T-helper 17 cell (primary cell): ENCODE measurements at regions not wholly inside any gene's neighbourhood (a gene's known extent, or its start where the extent isn't known, plus 50 kb on each side); places are given as distances from the start of the nearest gene placed in this dataset.

ENCODE experiments used
- ATAC-seq: fragments of 150-1000 bp; cut with Tn5 transposase; 2 replicates; pipeline ENCODE4 v1.10.0; 2021; ENCODE audit warnings: mild to moderate bottlenecking, moderate library complexity
- DNase-seq, 3 donors: peaks; one replicate each; pipeline versions ENCODE4 v3.0.0 to v3.0.0-alpha.2; 2020 to 2021
- H3K9me3 ChIP-seq: one replicate; pipeline ENCODE4 v1.7.0; 2013; ENCODE audit warnings: low read length, mild to moderate bottlenecking; ENCODE audit not compliant: control insufficient read depth, poor library complexity, severe bottlenecking
- H3K27ac Mint-ChIP-seq: one replicate; pipeline ENCODE4 v1.8.0; 2022; ENCODE audit warnings: mild to moderate bottlenecking, moderate library complexity, mixed read lengths
- H3K27me3 Mint-ChIP-seq: one replicate; pipeline ENCODE4 v1.8.0; 2022; ENCODE audit warnings: mixed read lengths
- H3K36me3 Mint-ChIP-seq: one replicate; pipeline ENCODE4 v1.8.0; 2022; ENCODE audit warnings: low read depth, mixed read lengths
- H3K4me1 Mint-ChIP-seq: one replicate; pipeline ENCODE4 v1.8.0; 2022; ENCODE audit warnings: mild to moderate bottlenecking, mixed read lengths
- H3K4me3 Mint-ChIP-seq: one replicate; pipeline ENCODE4 v1.8.0; 2022; ENCODE audit warnings: mild to moderate bottlenecking, moderate library complexity, mixed read lengths

GRCh38 chr16:86085161-86085611 is 186.2 kb downstream of the IRF8 start:
- H3K27ac Mint-ChIP-seq: no peak overlapping the region
- no peak for ATAC-seq
- H3K27me3 Mint-ChIP-seq: peaks cover 24% of the 10 kb centered on the region

GRCh38 chr16:86085795-86086194 is 186.8 kb downstream of the IRF8 start:
- no peak for DNase-seq
- ATAC-seq: no peak
- no peak overlapping the region for H3K4me3 Mint-ChIP-seq
- peaks cover 2% of the 10 kb centered on the region for H3K4me1 Mint-ChIP-seq
- peaks cover 28% of the 10 kb centered on the region for H3K27me3 Mint-ChIP-seq
- H3K36me3 Mint-ChIP-seq: no peaks in the 10 kb centered on the region
- H3K9me3 ChIP-seq: no peaks in the 10 kb centered on the region
- no peak overlapping the region for H3K27ac Mint-ChIP-seq

More at GRCh38 chr16:86085161-86085611, 186.2 kb downstream of the IRF8 start:
- H3K4me3 Mint-ChIP-seq: no peak overlapping the region
- no peak for DNase-seq
- no peaks in the 10 kb centered on the region for H3K9me3 ChIP-seq
- H3K4me1 Mint-ChIP-seq: no peaks in the 10 kb centered on the region
- H3K36me3 Mint-ChIP-seq: no peaks in the 10 kb centered on the region

- Mint-ChIP-seq H3K36me3 (no peaks in the 10 kb centered on the region), H3K27ac (no peak overlapping the region), H3K27me3 (peaks cover 28% of the 10 kb centered on the region)
These were observed 187.5 kb downstream of the IRF8 start for GRCh38 chr16:86086471-86086870.

GRCh38 chr16:86087011-86087895 is 188.3 kb downstream of the IRF8 start:
- H3K27me3 Mint-ChIP-seq: peaks cover 24% of the 10 kb centered on the region
- no peak overlapping the region for H3K27ac Mint-ChIP-seq
- peaks cover 2% of the 10 kb centered on the region for H3K4me1 Mint-ChIP-seq
- no peaks in the 10 kb centered on the region for H3K9me3 ChIP-seq
- ATAC-seq (no peak), DNase-seq (no peak)
- no peaks in the 10 kb centered on the region for H3K36me3 Mint-ChIP-seq
- no peak overlapping the region for H3K4me3 Mint-ChIP-seq

More at GRCh38 chr16:86086471-86086870, 187.5 kb downstream of the IRF8 start:
- H3K9me3 ChIP-seq: no peaks in the 10 kb centered on the region
- DNase-seq (no peak), ATAC-seq (no peak)
- H3K4me1 Mint-ChIP-seq: peaks cover 2% of the 10 kb centered on the region
- H3K4me3 Mint-ChIP-seq: no peak overlapping the region

- no peak overlapping the region for H3K4me3 Mint-ChIP-seq
- ATAC-seq (no peak), DNase-seq (no peak)
- peaks cover 2% of the 10 kb centered on the region for H3K4me1 Mint-ChIP-seq
- H3K27me3 Mint-ChIP-seq: peaks cover 19% of the 10 kb centered on the region
- no peak overlapping the region for H3K27ac Mint-ChIP-seq
- H3K9me3 ChIP-seq: no peaks in the 10 kb centered on the region
- H3K36me3 Mint-ChIP-seq: no peaks in the 10 kb centered on the region
These were observed 188.9 kb downstream of the IRF8 start for GRCh38 chr16:86087896-86088230.

- no peak for ATAC-seq
- H3K4me3 Mint-ChIP-seq: no peak overlapping the region
- H3K27ac Mint-ChIP-seq: no peak overlapping the region
- no peak for DNase-seq
- peaks cover 2% of the 10 kb centered on the region for H3K4me1 Mint-ChIP-seq
- H3K9me3 ChIP-seq: no peaks in the 10 kb centered on the region
- peaks cover 19% of the 10 kb centered on the region for H3K27me3 Mint-ChIP-seq
- no peaks in the 10 kb centered on the region for H3K36me3 Mint-ChIP-seq
These were observed 189.3 kb downstream of the IRF8 start for GRCh38 chr16:86088287-86088686.

- Mint-ChIP-seq H3K27ac (no peak overlapping the region), H3K36me3 (no peaks in the 10 kb centered on the region), H3K4me1 (peaks cover 2% of the 10 kb centered on the region)
These were observed 189.9 kb downstream of the IRF8 start for GRCh38 chr16:86088816-86089215.

GRCh38 chr16:86089334-86089900 is 190.5 kb downstream of the IRF8 start:
- H3K27me3 Mint-ChIP-seq: peaks cover 14% of the 10 kb centered on the region
- DNase-seq (no peak), ATAC-seq (no peak)
- no peak overlapping the region for H3K4me3 Mint-ChIP-seq
- no peaks in the 10 kb centered on the region for H3K9me3 ChIP-seq
- peaks cover 2% of the 10 kb centered on the region for H3K4me1 Mint-ChIP-seq
- no peak overlapping the region for H3K27ac Mint-ChIP-seq
- H3K36me3 Mint-ChIP-seq: no peaks in the 10 kb centered on the region

More at GRCh38 chr16:86088816-86089215, 189.9 kb downstream of the IRF8 start:
- Mint-ChIP-seq H3K4me3 (no peak overlapping the region), H3K27me3 (peaks cover 14% of the 10 kb centered on the region)
- H3K9me3 ChIP-seq: no peaks in the 10 kb centered on the region
- DNase-seq: no peak
- ATAC-seq: no peak

- H3K36me3 Mint-ChIP-seq: no peaks in the 10 kb centered on the region
- peaks cover 2% of the 10 kb centered on the region for H3K4me1 Mint-ChIP-seq
- peaks cover 14% of the 10 kb centered on the region for H3K27me3 Mint-ChIP-seq
- H3K9me3 ChIP-seq: no peaks in the 10 kb centered on the region
- H3K27ac Mint-ChIP-seq: no peak overlapping the region
- ATAC-seq (no peak), DNase-seq (no peak)
- H3K4me3 Mint-ChIP-seq: no peak overlapping the region
These were observed 191.0 kb downstream of the IRF8 start for GRCh38 chr16:86089991-86090390.

GRCh38 chr16:86090461-86091170 is 191.7 kb downstream of the IRF8 start:
- Mint-ChIP-seq H3K4me3 (no peak overlapping the region), H3K4me1 (peaks cover 2% of the 10 kb centered on the region), H3K27me3 (peaks cover 14% of the 10 kb centered on the region), H3K27ac (no peak overlapping the region), H3K36me3 (no peaks in the 10 kb centered on the region)
- no peak for ATAC-seq
- DNase-seq: no peak
- H3K9me3 ChIP-seq: no peaks in the 10 kb centered on the region

- no peak overlapping the region for H3K27ac Mint-ChIP-seq
- H3K27me3 Mint-ChIP-seq: peaks cover 14% of the 10 kb centered on the region
- H3K4me1 Mint-ChIP-seq: peaks cover 2% of the 10 kb centered on the region
- H3K4me3 Mint-ChIP-seq: no peak overlapping the region
- no peak for DNase-seq
- H3K36me3 Mint-ChIP-seq: no peaks in the 10 kb centered on the region
- no peaks in the 10 kb centered on the region for H3K9me3 ChIP-seq
- no peak for ATAC-seq
These were observed 193.0 kb downstream of the IRF8 start for GRCh38 chr16:86091976-86092375.

GRCh38 chr16:86092586-86093480 is 193.9 kb downstream of the IRF8 start:
- no peak overlapping the region for H3K4me3 Mint-ChIP-seq
- no peaks in the 10 kb centered on the region for H3K9me3 ChIP-seq
- peaks cover 9% of the 10 kb centered on the region for H3K27me3 Mint-ChIP-seq
- H3K36me3 Mint-ChIP-seq: no peaks in the 10 kb centered on the region
- DNase-seq: no peak
- no peak overlapping the region for H3K27ac Mint-ChIP-seq
- no peak for ATAC-seq
- H3K4me1 Mint-ChIP-seq: peaks cover 2% of the 10 kb centered on the region
